Stimulated activated CD4-positive, alpha-beta T cell treated with anti-CD3 and anti-CD28 coated beads, Interleukin-15, amount 100 ng/mL, for 48 hours (primary cell): ENCODE measurements at regions not wholly inside any gene's neighbourhood (a gene's known extent, or its start where the extent isn't known, plus 50 kb on each side); places are given as distances from the start of the nearest gene placed in this dataset.
"Not testable (repeated sequence)": the region's sequence is repeated elsewhere in the genome, so short reads cannot be mapped to it uniquely, and the experiment has no call there.

Experiments
- DNase-seq, 2 donors: peaks; one replicate each; pipeline ENCODE4 v3.0.0-alpha.2; 2020; ENCODE audit warnings: low read depth in 2 of 2

DNA sequence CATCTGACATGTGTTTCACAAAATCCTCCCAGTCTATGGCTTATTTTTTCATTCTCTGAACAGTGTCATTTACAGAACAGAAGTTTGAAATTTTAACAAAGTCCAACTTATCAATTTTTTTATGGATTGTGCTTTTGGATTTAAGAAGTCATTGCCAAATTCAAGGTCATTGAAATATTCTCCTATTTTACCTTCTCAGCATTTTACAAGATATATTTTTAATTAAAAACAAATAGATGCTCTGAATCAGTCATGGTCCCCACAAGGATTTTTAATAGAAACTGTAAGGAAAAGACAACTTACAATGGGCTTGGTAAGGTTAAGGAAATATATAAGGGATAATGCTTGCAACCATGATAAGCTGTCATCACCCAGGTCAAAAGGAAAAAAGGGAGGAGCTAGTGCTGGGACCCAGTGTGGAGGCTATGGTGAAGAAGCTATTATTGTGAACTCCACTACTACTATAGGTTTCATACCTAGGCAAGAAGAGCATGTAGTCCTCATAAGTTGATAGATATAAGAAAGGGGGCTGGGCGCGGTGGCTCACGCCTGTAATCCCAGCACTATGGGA, 144.5 kb upstream of the KCNJ15 start:
- no peak for DNase-seq

DNA sequence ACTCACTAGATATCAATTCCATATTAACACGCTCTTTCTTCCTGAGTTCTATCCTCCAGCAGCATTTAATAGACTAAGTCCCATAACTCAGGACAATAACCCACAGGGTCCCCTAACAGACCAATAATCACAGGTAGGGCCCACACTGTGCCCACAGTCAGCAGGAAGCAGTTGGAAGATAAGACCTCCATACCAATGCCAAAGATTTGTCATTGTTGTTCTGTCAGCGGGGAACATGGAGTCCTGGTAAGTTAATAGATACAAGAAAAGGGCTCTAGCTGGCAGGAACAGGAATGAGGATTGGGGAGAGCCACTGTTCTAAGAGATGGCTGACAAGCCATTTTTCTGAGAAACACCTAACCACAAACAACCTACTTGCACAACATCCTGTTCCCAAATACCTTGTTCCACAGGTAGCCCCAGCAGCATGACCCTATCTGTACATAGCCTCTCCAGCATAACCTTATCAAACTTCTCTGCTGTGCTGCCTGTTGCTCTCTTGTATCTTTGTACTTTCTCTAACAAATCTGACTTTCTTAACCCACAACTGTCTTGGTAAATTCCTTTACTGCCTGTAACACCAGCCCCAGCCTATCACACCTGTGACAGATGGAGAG, 142.0 kb upstream of the KCNJ15 start:
- DNase-seq: no peak

DNA sequence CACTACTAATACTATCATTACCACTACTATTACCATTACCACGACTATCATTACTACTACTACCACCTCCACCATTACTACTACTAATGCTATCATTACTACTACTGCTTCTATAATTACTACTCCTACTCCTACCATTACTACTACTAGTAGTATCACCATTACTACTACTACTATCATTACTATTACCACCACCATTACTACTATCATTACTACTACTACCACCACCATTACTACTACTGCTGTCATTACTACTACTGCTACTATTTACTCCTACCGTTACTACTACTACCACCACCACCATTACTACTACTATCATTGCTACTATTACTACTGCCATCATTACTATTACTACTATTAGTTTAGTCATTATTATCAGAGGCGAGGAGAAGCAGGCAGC, 140.9 kb upstream of the KCNJ15 start:
- no peak for DNase-seq

DNA sequence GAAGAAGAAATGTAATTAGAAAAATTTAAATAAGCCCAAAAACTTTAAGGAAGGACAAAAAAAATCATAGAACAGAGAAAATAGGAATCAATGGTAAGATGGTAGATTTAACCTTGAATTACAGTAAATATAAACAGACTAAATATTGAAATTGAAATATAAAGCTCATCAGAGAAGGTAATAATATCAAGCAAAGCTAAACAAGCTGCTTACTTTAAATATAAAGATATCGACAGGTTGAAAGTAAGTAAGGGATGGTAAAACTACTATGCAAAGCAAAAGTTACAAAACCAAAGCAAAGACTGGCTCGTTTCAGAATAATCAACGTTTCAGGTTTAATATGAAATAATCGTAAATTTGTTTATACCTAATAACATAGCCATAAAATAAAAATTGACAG, 137.0 kb upstream of the KCNJ15 start:
- DNase-seq: no peak

DNA sequence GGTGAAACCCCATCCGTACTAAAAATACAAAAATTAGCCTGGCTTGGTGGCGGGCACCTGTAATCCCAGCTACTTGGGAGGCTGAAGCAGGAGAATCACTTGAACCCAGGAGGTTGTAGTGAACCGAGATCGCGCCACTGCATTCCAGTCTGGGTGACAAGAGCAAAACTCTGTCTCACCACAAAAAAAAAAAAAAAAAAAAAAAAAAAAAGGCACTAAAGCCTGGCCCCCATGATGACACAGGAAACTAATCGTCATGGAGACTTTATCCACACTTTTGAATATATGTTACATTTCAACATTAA, 136.2 kb upstream of the KCNJ15 start:
- DNase-seq: not testable (repeated sequence)

DNA sequence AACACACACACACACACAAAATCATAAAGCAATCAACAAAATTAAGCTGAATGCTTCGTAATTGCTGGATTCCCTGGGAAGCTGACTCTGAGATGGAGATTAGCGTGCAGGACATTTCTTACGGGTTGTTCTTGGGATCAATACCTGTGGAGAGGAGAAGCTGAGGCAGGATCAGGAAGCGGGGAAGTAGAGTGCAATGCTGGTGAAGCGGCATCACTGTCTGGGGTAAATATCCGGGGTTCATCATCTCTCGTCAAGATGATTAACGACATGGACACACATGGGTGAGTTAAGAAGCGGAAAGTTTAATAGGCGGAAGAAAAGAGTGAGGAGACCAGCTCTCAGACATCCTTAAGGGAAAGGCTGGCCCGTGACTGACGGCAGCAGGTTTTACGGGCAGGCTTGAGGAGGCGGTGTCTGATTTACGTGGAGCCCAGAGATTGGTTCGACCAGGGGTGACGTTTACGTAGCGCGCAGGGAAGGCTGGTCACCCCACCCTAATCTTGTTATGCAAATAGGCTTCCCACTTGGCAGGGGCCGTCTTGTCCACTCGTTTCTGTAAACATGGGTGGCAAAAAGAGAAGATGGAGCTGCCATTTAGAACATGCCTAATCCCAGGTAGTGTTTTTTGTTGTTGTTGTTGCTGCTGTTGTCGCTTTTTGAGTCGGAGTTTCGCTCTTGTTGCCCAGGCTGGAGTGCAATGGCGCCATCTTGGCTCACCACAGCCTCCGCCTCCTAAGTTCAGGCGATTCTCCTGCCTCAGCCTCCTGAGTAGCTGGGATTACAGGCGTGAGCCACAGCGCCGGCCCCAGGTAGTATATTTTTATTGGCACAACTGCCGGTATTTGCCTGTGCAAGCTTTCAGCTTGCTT, 135.6 kb upstream of the KCNJ15 start:
- DNase-seq: no peak

DNA sequence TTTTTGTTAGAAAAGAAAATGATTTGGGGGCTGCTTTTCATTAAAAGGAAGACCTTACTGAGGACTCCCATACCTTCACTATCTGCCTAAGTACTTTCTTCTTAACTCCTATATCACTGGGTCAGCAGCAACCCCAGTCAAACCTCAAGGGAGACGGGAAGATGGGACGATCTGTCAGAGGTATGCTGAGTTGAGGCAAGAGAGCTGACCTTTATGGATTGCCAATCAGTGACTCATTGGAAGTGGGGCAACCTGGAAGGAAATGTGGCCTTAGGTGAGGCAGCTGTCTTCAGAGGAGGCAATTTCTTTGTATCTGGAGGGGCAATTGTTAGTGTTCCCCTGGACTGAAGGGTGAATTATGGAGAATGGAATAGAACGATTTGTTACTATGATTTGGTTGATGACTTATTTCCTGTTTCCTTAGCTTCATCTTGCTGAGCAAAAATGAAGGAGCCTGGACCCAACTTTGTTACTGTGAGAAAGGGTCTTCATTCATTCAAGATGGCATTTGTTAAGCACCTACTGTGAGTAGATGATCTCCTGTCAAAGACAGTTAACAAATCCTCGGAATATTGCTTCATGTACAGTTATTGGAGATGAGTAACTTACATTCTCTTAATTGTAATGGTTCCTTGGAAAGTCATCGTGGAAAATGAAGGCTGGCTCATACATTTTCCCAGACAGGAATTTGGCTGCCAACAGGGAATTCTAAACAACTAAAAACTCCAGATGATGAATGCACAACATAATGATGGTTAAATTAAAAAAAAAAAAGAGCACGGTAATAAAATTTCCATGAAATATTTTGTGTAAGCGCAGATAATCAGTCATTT, 134.7 kb upstream of the KCNJ15 start:
- no peak for DNase-seq

DNA sequence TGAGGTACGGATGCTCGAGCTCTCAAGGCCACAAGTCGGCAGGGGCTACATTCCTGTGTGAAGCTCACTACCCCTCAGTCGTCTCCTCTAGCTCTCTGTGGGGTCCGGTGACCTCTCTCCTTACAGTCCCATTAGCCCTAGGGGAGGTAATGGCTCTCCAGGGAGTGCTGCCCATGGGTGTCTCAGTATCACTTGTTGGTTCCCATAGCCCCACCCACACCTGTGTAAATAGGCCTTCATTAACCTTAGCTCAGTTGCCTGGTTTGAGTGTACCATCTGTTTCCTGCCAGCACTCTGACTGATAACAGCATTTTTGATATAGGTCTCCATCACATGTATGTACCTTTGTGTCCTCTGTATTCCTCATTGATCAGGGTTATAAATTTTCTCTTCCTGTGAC, 133.2 kb upstream of the KCNJ15 start:
- DNase-seq: no peak

DNA sequence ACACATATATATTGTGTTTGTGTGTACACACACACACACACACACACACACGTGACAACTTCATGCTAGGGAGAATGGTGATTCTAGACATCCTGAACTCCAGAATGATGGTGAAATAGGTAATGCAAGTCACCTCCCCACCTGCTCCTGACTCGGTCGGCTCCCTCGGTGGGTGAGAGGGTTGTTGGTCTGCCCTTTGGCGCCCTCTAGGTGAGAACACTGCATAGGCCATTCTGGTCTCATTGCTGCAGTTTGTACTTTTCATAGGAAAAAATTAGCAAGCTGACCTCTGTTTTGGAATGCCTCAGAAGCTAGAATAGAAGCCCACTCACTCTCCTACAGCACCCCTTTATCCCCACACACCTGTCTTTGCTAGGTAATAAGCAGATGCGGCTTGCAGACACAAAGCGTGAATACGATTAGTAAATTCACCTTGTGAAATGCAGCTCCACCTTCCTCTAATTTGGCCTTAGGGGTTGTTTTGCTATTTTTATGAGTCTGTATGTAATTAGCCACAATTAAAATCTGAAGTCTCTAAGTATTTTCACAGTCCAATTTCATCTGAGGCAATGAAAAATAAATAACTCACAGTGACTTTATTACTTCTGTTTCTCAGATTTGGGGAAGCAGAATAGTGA, 130.0 kb upstream of the KCNJ15 start:
- DNase-seq: peak; percentile 39 to 49

DNA sequence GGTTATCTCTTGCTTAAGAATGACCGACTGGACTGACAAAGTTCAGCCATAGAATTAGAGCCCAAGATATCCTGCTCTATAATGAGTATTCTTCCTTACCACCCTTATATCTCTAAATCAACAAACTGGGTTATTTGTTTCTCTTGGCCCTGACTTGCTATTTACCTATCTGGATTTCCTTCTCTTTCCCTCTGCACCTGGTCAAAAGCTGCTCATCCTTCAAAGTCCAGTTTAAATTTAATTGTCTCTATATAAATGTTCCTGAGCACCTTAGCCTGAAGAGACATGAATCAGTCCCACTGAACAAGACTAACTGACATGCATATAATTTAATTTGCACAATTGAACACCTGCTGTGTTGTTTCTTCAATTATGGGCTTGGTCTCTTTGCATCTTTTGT, 127.1 kb upstream of the KCNJ15 start:
- DNase-seq: no peak

DNA sequence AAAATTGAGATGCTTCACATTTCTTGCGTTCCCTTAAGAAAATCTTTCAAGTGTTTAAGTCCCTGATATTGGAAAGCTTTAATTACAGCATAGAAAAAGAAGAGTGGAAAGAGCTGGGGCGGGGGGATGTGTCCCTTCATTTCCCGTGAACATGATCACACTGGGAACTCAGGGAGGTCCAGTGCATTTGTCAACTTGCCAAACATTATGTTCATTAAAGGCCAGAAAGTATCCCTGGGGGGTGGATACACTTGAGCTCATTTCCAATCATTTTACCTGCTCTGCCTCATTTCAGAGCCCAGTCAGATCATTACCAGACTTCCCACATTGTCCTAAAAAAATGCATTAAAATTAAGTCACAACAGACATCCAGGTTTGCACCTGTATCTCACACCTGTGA, 123.6 kb upstream of the KCNJ15 start:
- DNase-seq: no peak

DNA sequence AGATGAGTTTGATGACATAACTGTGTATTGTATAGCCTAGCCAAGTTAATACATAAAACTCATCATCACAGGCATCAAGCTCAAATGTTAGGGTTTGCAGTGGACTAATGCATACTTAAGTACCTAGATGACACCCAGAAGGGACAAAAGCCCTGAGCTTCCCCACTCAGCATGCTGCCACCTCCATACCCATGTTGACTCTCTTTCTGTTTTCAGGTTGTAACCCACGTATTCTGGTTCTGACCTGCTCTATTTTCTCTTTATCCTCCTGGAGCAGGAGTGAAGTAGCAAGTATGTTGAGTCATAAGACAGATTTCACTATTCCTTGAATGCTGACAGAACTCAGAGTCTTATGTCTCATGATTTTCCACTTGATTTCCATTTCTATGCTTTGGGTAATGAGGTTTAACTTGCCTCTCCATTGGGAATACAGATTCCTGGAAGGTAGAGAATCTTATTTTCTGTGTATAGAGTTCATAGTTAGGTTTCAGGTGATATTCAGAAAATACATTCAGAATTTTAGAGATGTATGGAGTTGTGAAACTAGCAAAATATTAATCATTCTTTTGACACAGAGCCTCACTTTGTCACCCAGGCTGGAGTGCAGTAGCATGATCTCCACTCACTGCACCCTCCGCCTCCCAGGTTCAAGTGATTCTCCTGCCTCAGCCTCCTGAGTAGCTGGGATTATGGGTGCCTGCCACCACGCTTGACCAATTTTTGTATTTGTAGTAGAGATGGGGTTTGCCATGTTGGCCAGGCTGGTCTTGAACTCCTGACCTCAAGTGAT, 122.5 kb upstream of the KCNJ15 start:
- no peak for DNase-seq

DNA sequence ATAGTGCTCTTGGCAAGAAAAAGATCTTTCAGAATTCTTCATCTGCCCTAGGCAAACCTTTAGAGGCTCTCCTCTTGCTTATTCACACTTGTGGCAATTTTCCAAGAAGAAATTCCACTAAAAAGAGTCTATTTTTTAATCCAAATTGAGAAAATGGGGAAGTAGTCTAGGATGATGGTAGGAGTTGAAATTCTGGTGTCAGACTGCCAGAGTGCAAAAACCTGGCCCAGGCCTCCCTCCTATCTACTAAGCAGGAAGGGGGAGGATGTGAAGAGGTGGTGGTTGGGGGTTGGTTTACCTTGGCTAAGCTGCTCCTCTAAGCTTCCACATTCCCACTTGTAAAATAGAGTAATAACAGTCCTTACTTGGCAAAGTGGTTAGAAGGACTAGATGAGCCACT, 120.6 kb upstream of the KCNJ15 start:
- no peak for DNase-seq

DNA sequence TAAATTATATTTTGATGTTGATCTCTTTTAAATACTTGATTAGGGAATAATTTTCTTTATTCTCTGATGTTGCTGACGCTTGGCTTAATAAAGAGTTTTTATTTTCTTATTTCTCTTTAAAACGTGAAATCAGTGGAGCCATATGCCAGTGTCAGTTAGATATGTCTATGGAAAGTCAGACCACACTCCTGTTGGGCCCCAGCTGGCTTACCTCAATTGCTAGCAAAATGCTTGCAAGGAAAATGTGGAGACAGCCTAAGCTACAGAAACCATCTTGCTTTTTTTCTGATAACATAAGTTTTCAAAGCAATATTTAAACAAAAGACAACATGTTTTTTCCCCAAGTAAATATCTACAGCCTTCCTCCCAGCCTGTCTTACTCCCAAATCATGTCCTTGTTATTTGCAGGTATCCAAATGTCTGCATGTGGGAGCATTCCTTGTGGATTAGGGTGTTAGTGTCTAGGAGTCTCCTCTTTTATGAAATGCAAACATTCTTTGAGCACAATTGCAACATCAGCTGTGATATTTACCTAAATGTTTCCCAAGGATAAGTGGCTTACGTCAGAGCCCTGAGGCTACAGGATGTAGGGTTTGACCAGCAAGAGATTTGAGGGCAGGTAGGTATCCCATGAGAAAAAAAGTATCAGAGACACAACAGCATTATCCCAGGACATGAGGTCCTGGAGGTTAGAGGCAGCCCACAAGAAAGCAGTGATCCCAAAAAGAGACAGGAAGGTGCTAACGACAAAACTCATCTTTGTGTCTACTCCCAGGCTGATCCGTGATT, 117.2 kb upstream of the KCNJ15 start:
- no peak for DNase-seq

DNA sequence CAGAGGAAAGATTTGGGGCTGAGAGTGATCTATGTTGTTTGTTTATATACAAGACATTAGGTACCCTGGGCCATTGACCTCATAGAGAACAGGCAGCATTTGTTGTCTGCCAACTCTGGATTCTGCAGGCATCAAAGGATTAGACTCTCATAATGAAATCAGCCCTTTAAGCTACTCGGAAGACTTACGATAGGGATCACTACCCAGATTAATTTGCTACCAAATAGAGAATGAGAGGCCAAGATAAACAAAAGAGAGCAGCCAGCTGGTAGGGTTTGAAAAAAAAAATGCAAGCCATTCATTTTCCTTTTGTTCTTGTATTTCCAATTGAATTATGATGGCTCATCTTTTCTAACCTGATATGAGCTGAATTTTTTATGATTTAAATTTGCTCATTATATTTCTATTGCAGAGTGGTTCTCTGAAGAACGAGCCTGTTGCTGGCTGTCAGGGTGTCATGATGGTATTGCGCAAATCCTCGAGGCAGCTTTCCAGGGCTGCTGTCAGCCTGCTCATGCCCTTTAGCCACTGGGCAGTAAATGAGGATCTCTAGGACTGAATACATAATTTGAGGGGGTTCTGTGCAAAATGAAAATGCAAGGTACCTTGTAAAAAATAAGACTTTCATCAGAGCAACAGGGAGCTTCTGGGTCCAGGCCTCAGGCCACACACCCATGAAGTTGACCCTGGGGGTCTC, 116.4 kb upstream of the KCNJ15 start:
- no peak for DNase-seq

DNA sequence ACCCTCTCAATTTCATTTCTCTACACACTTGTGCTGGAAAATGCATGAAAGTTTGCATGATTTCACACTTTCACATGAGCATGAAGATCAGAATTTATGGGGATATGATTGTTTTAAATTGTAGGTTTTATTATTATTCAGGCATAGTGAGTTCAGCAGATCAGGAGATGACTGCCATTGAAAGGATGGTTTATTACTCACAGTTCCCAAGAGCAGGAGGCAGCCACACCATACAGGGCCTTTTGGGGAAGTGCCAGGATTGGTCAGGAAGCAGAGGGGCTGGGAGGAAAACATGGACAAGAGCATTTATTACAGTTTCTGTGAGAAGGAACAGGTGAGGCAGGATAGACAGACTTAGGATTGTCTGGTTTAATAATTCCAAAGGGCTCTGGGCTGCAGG, 114.6 kb upstream of the KCNJ15 start:
- no peak for DNase-seq

DNA sequence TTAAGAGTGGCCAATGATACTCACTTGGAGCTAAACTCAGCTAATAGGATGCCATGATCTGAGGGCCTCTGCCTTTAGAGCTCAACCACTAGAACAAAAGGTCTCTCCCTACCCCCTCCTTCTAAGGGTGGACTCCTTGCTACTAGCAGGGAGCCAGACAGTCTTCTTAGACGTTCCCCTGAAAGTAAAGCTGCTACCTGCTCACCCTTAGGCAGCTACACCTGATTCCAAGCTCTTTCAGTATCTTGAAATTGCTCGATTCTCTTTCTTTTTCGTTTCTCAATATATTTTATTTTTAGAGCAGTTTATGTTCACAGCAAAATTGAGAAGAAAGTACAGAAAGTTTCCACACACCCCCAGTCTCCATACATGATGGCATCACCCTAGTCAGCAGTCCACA, 112.6 kb upstream of the KCNJ15 start:
- DNase-seq: no peak

DNA sequence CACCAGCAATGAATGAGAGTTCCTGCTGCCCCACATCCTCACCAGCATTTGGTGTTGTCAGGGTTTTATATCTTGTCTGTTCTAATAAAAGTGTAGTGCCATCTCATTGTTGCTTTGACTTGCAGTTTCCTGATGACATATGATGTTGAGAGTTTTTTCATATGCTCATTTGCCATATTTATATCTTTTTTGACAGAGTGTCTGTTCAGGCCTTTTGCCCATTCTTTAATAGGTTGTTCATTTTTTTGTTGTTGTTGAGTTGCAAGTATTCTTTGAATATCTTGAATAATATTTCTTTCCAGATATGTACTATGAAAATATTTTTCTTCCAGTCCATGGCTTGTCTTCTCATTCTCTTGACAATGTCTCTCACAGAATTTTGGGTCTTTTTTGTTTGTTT, 111.7 kb upstream of the KCNJ15 start:
- DNase-seq: no peak

DNA sequence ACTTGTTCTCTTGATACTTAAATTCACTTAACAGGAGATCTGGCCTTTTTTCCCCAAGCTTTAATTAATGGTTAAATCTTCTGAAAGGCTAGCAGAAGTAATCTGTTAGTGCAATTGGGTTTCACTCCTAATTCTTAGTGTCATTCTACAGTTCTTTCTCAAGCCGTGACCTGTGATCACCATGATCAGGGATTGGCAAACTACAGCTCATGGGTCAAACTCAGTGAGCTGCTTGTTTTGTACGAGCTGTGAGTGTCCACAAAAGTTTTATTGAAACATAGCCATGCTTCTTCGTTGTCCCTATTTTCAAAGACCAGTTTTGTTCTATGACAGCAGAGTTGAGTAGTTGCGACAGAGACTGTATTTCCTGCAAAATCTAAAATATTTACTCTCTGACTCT, 109.4 kb upstream of the KCNJ15 start:
- DNase-seq: no peak

DNA sequence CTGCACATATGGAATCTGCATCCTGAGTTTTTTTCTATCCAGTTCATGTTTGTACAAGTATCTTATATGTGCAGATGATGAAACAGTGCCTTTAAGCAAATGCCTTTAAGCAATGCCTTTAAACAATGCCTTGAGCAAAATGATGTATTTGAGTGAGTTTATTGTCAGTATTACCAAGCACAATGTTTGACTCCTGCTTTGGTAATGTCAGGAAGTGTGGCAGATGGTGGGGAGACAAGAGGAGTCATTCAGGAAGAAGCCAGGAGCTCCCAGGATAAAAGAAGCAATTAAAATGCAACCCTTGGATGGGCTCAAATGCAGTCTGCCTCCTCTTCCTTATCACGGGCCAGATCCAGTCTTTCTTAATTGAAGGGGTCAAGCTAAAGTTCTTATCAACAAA, 108.7 kb upstream of the KCNJ15 start:
- DNase-seq: no peak
